DOHH2 (cell line): ENCODE measurements at regions not wholly inside any gene's neighbourhood (a gene's known extent, or its start where the extent isn't known, plus 50 kb on each side); places are given as distances from the start of the nearest gene placed in this dataset.

Experiments
- H3F3A ChIP-seq: fragments of 200-600 bp; sonication (generic), shearing (Covaris generic); 2 replicates; pipeline ENCODE4 v1.6.0; 2016; ENCODE audit warnings: antibody characterized with exemption, mild to moderate bottlenecking; ENCODE audit not compliant: control insufficient read depth, insufficient read depth
- H3K27ac ChIP-seq: fragments of 200-600 bp; sonication (generic); 2 replicates; pipeline ENCODE4 v1.5.1; 2014; ENCODE audit warnings: low read depth, mild to moderate bottlenecking, low read length, moderate library complexity
- H3K27me3 ChIP-seq: fragments of 200-600 bp; sonication (generic); 2 replicates; pipeline ENCODE4 v1.6.1; 2014; ENCODE audit warnings: mild to moderate bottlenecking, low read length, mixed read lengths; ENCODE audit not compliant: control insufficient read depth
- H3K36me3 ChIP-seq: fragments of 200-600 bp; sonication (generic); 2 replicates; pipeline ENCODE4 v1.6.1; 2014; ENCODE audit warnings: mild to moderate bottlenecking, low read length, moderate library complexity, mixed read lengths; ENCODE audit not compliant: control insufficient read depth
- H3K4me1 ChIP-seq: fragments of 200-600 bp; sonication (generic); 2 replicates; pipeline ENCODE4 v1.6.1; 2014; ENCODE audit warnings: mild to moderate bottlenecking, low read length, mixed read lengths; ENCODE audit not compliant: control insufficient read depth
- H3K4me2 ChIP-seq: fragments of 200-600 bp; sonication (generic); 2 replicates; pipeline ENCODE4 v1.6.0; 2014; ENCODE audit warnings: mild to moderate bottlenecking, low read length, moderate library complexity
- H3K4me3 ChIP-seq: fragments of 200-600 bp; sonication (generic); 2 replicates; pipeline ENCODE4 v1.5.1; 2014; ENCODE audit warnings: mild to moderate bottlenecking, low read length, mixed read lengths
- H3K79me2 ChIP-seq: fragments of 200-600 bp; sonication (generic); 2 replicates; pipeline ENCODE4 v1.6.1; 2014; ENCODE audit warnings: mild to moderate bottlenecking, low read length, mixed read lengths; ENCODE audit not compliant: control insufficient read depth
- H3K9me2 ChIP-seq: fragments of 200-600 bp; sonication (generic); replicated peaks from 2 replicates; pipeline ENCODE4 v1.6.1; 2014; ENCODE audit warnings: mild to moderate bottlenecking, low read length, mixed read lengths; ENCODE audit not compliant: control insufficient read depth
- H3K9me3 ChIP-seq: fragments of 200-600 bp; sonication (generic); 2 replicates; pipeline ENCODE4 v1.6.1; 2014; ENCODE audit warnings: antibody characterized with exemption, low read length, mixed read lengths; ENCODE audit not compliant: control insufficient read depth, insufficient read depth
- H4K20me1 ChIP-seq: fragments of 200-600 bp; sonication (generic); 2 replicates; pipeline ENCODE4 v1.6.0; 2014; ENCODE audit warnings: low read depth, mild to moderate bottlenecking, antibody characterized with exemption, low read length, moderate library complexity; ENCODE audit not compliant: control insufficient read depth, insufficient read depth
- CTCF ChIP-seq: fragments of 200-600 bp; sonication (generic); IDR thresholded peaks from one replicate; pipeline ENCODE4 v1.5.1; 2014; ENCODE audit warnings: antibody characterized with exemption, mild to moderate bottlenecking, low read depth, low read length; ENCODE audit not compliant: poor library complexity, severe bottlenecking
- EZH2phosphoT487 ChIP-seq: fragments of 200-600 bp; sonication (generic); IDR thresholded peaks from 2 replicates; pipeline ENCODE4 v1.6.1; 2017; ENCODE audit warnings: borderline replicate concordance, mild to moderate bottlenecking, antibody characterized with exemption, low read length, moderate library complexity, mixed read lengths

- TF ChIP-seq CTCF, result no peak
- TF ChIP-seq EZH2phosphoT487, result no peak
- no peaks in the 10 kb centered on the region for H3K9me3 ChIP-seq
- peaks cover 3% of the 10 kb centered on the region; the same call in 1 of the 2 replicates for H3K27me3 ChIP-seq
- H3K4me3 ChIP-seq, result no peak overlapping the region
- no peak overlapping the region for H3K4me2 ChIP-seq
- no peak overlapping the region for H3K27ac ChIP-seq
- H3K4me1 ChIP-seq, result no peaks in the 10 kb centered on the region
- no peaks in the 10 kb centered on the region for H3K9me2 ChIP-seq
- H4K20me1 ChIP-seq, result no peaks in the 10 kb centered on the region
- H3K36me3 ChIP-seq, result no peaks in the 10 kb centered on the region
- no peaks in the 10 kb centered on the region for H3K79me2 ChIP-seq
- H3F3A ChIP-seq, result no peaks in the 10 kb centered on the region
Measured at GRCh38 chr2:176746411-176746810, 466.2 kb upstream of the HNRNPA3 start.

GRCh38 chr2:176747506-176747905 is 465.1 kb upstream of the HNRNPA3 start:
- peaks cover 3% of the 10 kb centered on the region; the same call in 1 of the 2 replicates for H3K27me3 ChIP-seq
- H3K27ac ChIP-seq, result no peak overlapping the region
- H3K36me3 ChIP-seq, result no peaks in the 10 kb centered on the region
- H3K79me2 ChIP-seq, result no peaks in the 10 kb centered on the region
- H3K4me3 ChIP-seq, result no peak overlapping the region
- no peaks in the 10 kb centered on the region for H3F3A ChIP-seq
- H3K4me1 ChIP-seq, result no peaks in the 10 kb centered on the region
- H3K4me2 ChIP-seq, result no peak overlapping the region
- H3K9me3 ChIP-seq, result no peaks in the 10 kb centered on the region
- H3K9me2 ChIP-seq, result no peaks in the 10 kb centered on the region
- H4K20me1 ChIP-seq, result no peaks in the 10 kb centered on the region
- TF ChIP-seq CTCF, result no peak
- no peak for TF ChIP-seq EZH2phosphoT487

GRCh38 chr2:176747928-176748327 is 464.7 kb upstream of the HNRNPA3 start:
- Histone ChIP-seq H3K4me2 (no peak overlapping the region), H3K4me3 (no peak overlapping the region), H3K79me2 (no peaks in the 10 kb centered on the region), H3K9me3 (no peaks in the 10 kb centered on the region), H3K27me3 (peaks cover 3% of the 10 kb centered on the region; the same call in 1 of the 2 replicates), H3K27ac (no peak overlapping the region), H4K20me1 (no peaks in the 10 kb centered on the region), H3K4me1 (no peaks in the 10 kb centered on the region), H3F3A (no peaks in the 10 kb centered on the region), H3K36me3 (no peaks in the 10 kb centered on the region), H3K9me2 (no peaks in the 10 kb centered on the region)
- TF ChIP-seq CTCF, result no peak
- TF ChIP-seq EZH2phosphoT487, result no peak
